HCT116 (cell line): ENCODE measurements at regions not wholly inside any gene's neighbourhood (a gene's known extent, or its start where the extent isn't known, plus 50 kb on each side); places are given as distances from the start of the nearest gene placed in this dataset.

ENCODE experiments used
- ATAC-seq: fragments of 200-7000 bp; cut with Tn5 transposase; 2 replicates; pipeline ENCODE4 v1.9.1; 2020; ENCODE audit warnings: mild to moderate bottlenecking, moderate library complexity
- BruUV-seq: library from RNA; stranded (reverse); fragments of 400-500 nt; replicated peaks from 2 replicates; lab custom pipeline; 2021; lab: Mats Ljungman, UMichigan
- CTCF ChIA-PET: fragments of 300-600 bp; sonication (Branson Sonifier 250); formaldehyde crosslinking; loops from one replicate; lab custom pipeline; 2021; ENCODE audit warnings: antibody characterized with exemption; lab: Charles Lee
- POLR2A ChIA-PET: fragments of 300-600, 350-600 bp; sonication (Branson Sonifier 250); formaldehyde crosslinking; loops from one replicate; lab custom pipeline; 2021; ENCODE audit warnings: antibody characterized with exemption; lab: Charles Lee
- RAD21 ChIA-PET, 2 experiments: fragments of 300-600 bp; sonication (Branson Sonifier 250); formaldehyde crosslinking; loops; one replicate each; lab custom pipeline; 2023; ENCODE audit warnings: low total read pairs in 2 of 2; ENCODE audit not compliant: uncharacterized antibody in 2 of 2, unreplicated experiment in 2 of 2, low non-redundant PET in 1 of 2; lab: Charles Lee
- DNase-seq: peaks from one replicate; pipeline ENCODE4 v3.0.0-alpha.2; 2010; ENCODE audit warnings: low read depth, low spot score
- H2AFZ ChIP-seq: fragments of 200-600 bp; shearing (Covaris generic), sonication (generic); 2 replicates; pipeline ENCODE4 v1.6.1; 2017; ENCODE audit warnings: low read depth, mixed run types, mixed read lengths, antibody characterized with exemption, low read length; ENCODE audit not compliant: poor library complexity, severe bottlenecking
- H3K27ac ChIP-seq: 2 replicates; pipeline ENCODE4 v1.5.1; 2012; ENCODE audit warnings: low read depth, low read length
- H3K27me3 ChIP-seq: fragments of 200-600 bp; sonication (generic); 2 replicates; pipeline ENCODE4 v1.6.1; 2016; ENCODE audit warnings: mixed run types, low read length, mixed read lengths; ENCODE audit not compliant: insufficient read depth
- H3K36me3 ChIP-seq, 2 experiments: fragments of 200-500 bp in 1 of 2; fragments of 200-600 bp in 1 of 2; sonication (Bioruptor generic) in 1 of 2; sonication (generic) in 1 of 2; 2 replicates each; pipeline versions ENCODE4 v1.5.1 to v1.6.1; 2014 to 2016; ENCODE audit warnings: low read length in 2 of 2, inconsistent platforms in 1 of 2, mixed read lengths in 1 of 2, mixed run types in 1 of 2; ENCODE audit not compliant: insufficient read depth in 2 of 2, control insufficient read depth in 1 of 2
- H3K4me1 ChIP-seq, 2 experiments: fragments of 200-600 bp in 1 of 2; sonication (generic) in 1 of 2; 2 replicates each; pipeline versions ENCODE4 v1.5.1 to v1.6.1; 2012 to 2017; ENCODE audit warnings: low read length in 2 of 2, inconsistent platforms in 1 of 2, mild to moderate bottlenecking in 1 of 2, mixed read lengths in 1 of 2, mixed run types in 1 of 2, moderate library complexity in 1 of 2; ENCODE audit not compliant: insufficient read depth in 2 of 2, control insufficient read depth in 1 of 2
- H3K4me2 ChIP-seq: fragments of 200-600 bp; sonication (generic); 2 replicates; pipeline ENCODE4 v1.6.1; 2017; ENCODE audit warnings: mixed run types, low read length, mixed read lengths
- H3K4me3 ChIP-seq, 2 experiments: fragments of 200-600 bp in 1 of 2; sonication (generic) in 1 of 2; replicated peaks in 1 of 2; 2 replicates each; pipeline ENCODE4 v1.5.1; 2011 to 2016; ENCODE audit warnings: low read length in 2 of 2, control low read depth in 1 of 2, low read depth in 1 of 2, mild to moderate bottlenecking in 1 of 2, mixed read lengths in 1 of 2, mixed run types in 1 of 2
- H3K79me2 ChIP-seq: fragments of 200-600 bp; sonication (generic); 2 replicates; pipeline ENCODE4 v1.6.1; 2017; ENCODE audit warnings: mild to moderate bottlenecking, mixed run types, low read length, moderate library complexity, mixed read lengths; ENCODE audit not compliant: insufficient read depth
- H3K9ac ChIP-seq: fragments of 200-600 bp; sonication (generic); 2 replicates; pipeline ENCODE4 v1.6.1; 2016; ENCODE audit warnings: low read length, mixed read lengths
- H3K9me2 ChIP-seq: fragments of 200-600 bp; sonication (generic), shearing (Covaris generic); 2 replicates; pipeline ENCODE4 v1.6.1; 2017; ENCODE audit warnings: mixed run types, mild to moderate bottlenecking, moderate library complexity; ENCODE audit not compliant: insufficient read depth
- H3K9me3 ChIP-seq, 2 experiments: fragments of 200-500 bp in 1 of 2; fragments of 200-600 bp in 1 of 2; sonication (Bioruptor generic) in 1 of 2; sonication (generic) in 1 of 2; 2 replicates each; pipeline ENCODE4 v1.6.1; 2014 to 2017; ENCODE audit warnings: low read length in 2 of 2, mixed read lengths in 2 of 2, inconsistent platforms in 1 of 2, low read depth in 1 of 2, mild to moderate bottlenecking in 1 of 2, mixed run types in 1 of 2, moderate library complexity in 1 of 2; ENCODE audit not compliant: control insufficient read depth in 1 of 2, insufficient read depth in 1 of 2
- H4K20me1 ChIP-seq: fragments of 200-600 bp; sonication (generic), shearing (Covaris generic); 2 replicates; pipeline ENCODE4 v1.6.1; 2017; ENCODE audit warnings: mixed run types, mild to moderate bottlenecking, moderate library complexity; ENCODE audit not compliant: insufficient read depth
- ATF3 ChIP-seq: IDR thresholded peaks from 2 replicates; pipeline ENCODE4 v1.6.1; 2012
- CBX3 ChIP-seq: IDR thresholded peaks from 2 replicates; pipeline ENCODE4 v1.6.1; 2012; ENCODE audit warnings: low read depth
- CEBPB ChIP-seq: IDR thresholded peaks from 2 replicates; pipeline ENCODE4 v1.6.1; 2012; ENCODE audit warnings: low read depth
- CTCF ChIP-seq, 3 experiments: fragments of 200-600 bp in 1 of 3; sonication (generic) in 1 of 3; IDR thresholded peaks in 2 of 3; conservative IDR thresholded peaks in 1 of 3; 2 replicates each; pipeline ENCODE4 v1.5.1; 2012 to 2017; ENCODE audit warnings: low read depth in 2 of 3, low read length in 2 of 3, antibody characterized with exemption in 1 of 3, borderline replicate concordance in 1 of 3, control low read depth in 1 of 3, mild to moderate bottlenecking in 1 of 3, mixed read lengths in 1 of 3, mixed run types in 1 of 3, moderate library complexity in 1 of 3; ENCODE audit not compliant: insufficient read depth in 1 of 3
- EGR1 ChIP-seq: IDR thresholded peaks from 2 replicates; pipeline ENCODE4 v1.6.1; 2012; ENCODE audit warnings: low read depth
- EZH2 ChIP-seq: fragments of 200-600 bp; sonication (generic); IDR thresholded peaks from 2 replicates; pipeline ENCODE4 v1.6.1; 2017; ENCODE audit warnings: antibody characterized with exemption, mixed run types
- FOSL1 ChIP-seq: IDR thresholded peaks from 2 replicates; pipeline ENCODE4 v1.6.1; 2012; ENCODE audit warnings: low read depth
- JUND ChIP-seq: IDR thresholded peaks from 2 replicates; pipeline ENCODE4 v1.6.1; 2012
- MAX ChIP-seq: IDR thresholded peaks from 2 replicates; pipeline ENCODE4 v1.6.1; 2012
- POLR2A ChIP-seq: IDR thresholded peaks from 2 replicates; pipeline ENCODE4 v1.7.0; 2011; ENCODE audit warnings: borderline replicate concordance; ENCODE audit not compliant: insufficient read depth, insufficient read length; ENCODE audit errors: extremely low read depth
- POLR2AphosphoS5 ChIP-seq: IDR thresholded peaks from 2 replicates; pipeline ENCODE4 v1.6.1; 2011; ENCODE audit warnings: mild to moderate bottlenecking, low read depth, low read length, moderate library complexity
- RAD21 ChIP-seq: IDR thresholded peaks from 2 replicates; pipeline ENCODE4 v1.6.1; 2012; ENCODE audit warnings: low read depth, mild to moderate bottlenecking
- REST ChIP-seq: IDR thresholded peaks from 2 replicates; pipeline ENCODE4 v1.6.1; 2012; ENCODE audit warnings: low read depth
- SP1 ChIP-seq: IDR thresholded peaks from 2 replicates; pipeline ENCODE4 v1.6.1; 2012; ENCODE audit warnings: low read depth
- SRF ChIP-seq: IDR thresholded peaks from 2 replicates; pipeline ENCODE4 v1.6.1; 2012; ENCODE audit warnings: low read depth
- TCF7L2 ChIP-seq: IDR thresholded peaks from 2 replicates; pipeline ENCODE4 v1.7.0; 2011; ENCODE audit warnings: borderline replicate concordance, inconsistent platforms; ENCODE audit not compliant: insufficient read depth, insufficient read length; ENCODE audit errors: extremely low read depth
- YY1 ChIP-seq: IDR thresholded peaks from 2 replicates; pipeline ENCODE4 v1.6.1; 2011; ENCODE audit warnings: low read length, low read depth, moderate library complexity, mild to moderate bottlenecking; ENCODE audit not compliant: insufficient replicate concordance; ENCODE audit errors: extremely low read depth
- ZBTB33 ChIP-seq: IDR thresholded peaks from 2 replicates; pipeline ENCODE4 v1.6.1; 2011; ENCODE audit warnings: mild to moderate bottlenecking, low read length, moderate library complexity; ENCODE audit not compliant: insufficient replicate concordance; ENCODE audit errors: extremely low read depth
- ZFX ChIP-seq: fragments of 450-650 bp; IDR thresholded peaks from 2 replicates; pipeline ENCODE4 v1.6.1; 2017
- ZNF274 ChIP-seq: fragments of 200-500 bp; sonication (Bioruptor generic); IDR thresholded peaks from 2 replicates; pipeline ENCODE4 v1.6.1; 2014; ENCODE audit warnings: mild to moderate bottlenecking, low read depth, low read length, inconsistent platforms
- intact Hi-C: fragments of 100-400 bp; cut with micrococcal nuclease; formaldehyde crosslinking; loops from 2 replicates; pipeline ENCODE4 v1.10.0; 2022

- Histone ChIP-seq H3K27ac (no peak overlapping the region), H3K79me2 (no peaks in the 10 kb centered on the region), H3K27me3 (no peaks in the 10 kb centered on the region), H4K20me1 (no peaks in the 10 kb centered on the region), H3K4me1 (no peaks in the 10 kb centered on the region), H2AFZ (no peak overlapping the region), H3K9me3 (no peaks in the 10 kb centered on the region), H3K9ac (no peak overlapping the region), H3K36me3 (no peaks in the 10 kb centered on the region), H3K9me2 (no peaks in the 10 kb centered on the region), H3K4me3 (no peak overlapping the region)
- ChIA-PET CTCF (no interaction called here), RAD21 (no interaction called here), POLR2A (no interaction called here)
- intact Hi-C loops = no loop called here
- ATAC-seq (no peak), DNase-seq (no peak)
- no TSS peak for BruUV-seq
- no peak for TF ChIP-seq RAD21
- TF ChIP-seq ZBTB33 = no peak
- no peak for TF ChIP-seq JUND
- TF ChIP-seq YY1 = no peak
- no peak for TF ChIP-seq REST
- TF ChIP-seq FOSL1 = no peak
- TF ChIP-seq ZFX = no peak
- TF ChIP-seq SP1 = no peak
- no peak for TF ChIP-seq CEBPB
- no peak for TF ChIP-seq POLR2A
- TF ChIP-seq EZH2 = no peak
- no peak for TF ChIP-seq CTCF (IDR thresholded peaks at IDR 0.05 in 2 of 3, conservative IDR thresholded peaks at IDR 0.05 in 1 of 3; ENCODE audit: borderline replicate concordance in 1 of 3, insufficient read depth in 1 of 3, low read depth in 2 of 3, low read length in 2 of 3)
- no peak for TF ChIP-seq MAX
- TF ChIP-seq POLR2AphosphoS5 = no peak
- TF ChIP-seq SRF = no peak
- no peak for TF ChIP-seq EGR1
- no peak for TF ChIP-seq TCF7L2
- TF ChIP-seq ATF3 = no peak
- TF ChIP-seq CBX3 = no peak
- no peak for TF ChIP-seq ZNF274
- TF ChIP-seq, all 23 proteins: peak for 0
- H3K4me2 ChIP-seq = no peak overlapping the region
These were observed 79.4 kb upstream of the SLC4A11 start for GRCh38 chr20:3318226-3318884.
